ENCODE measurements at regions not wholly inside any gene's neighbourhood (a gene's known extent, or its start where the extent isn't known, plus 50 kb on each side); places are given as distances from the start of the nearest gene placed in this dataset.

GRCh38 chr14:98908050-98908449, 363.9 kb downstream of the BCL11B start:
- Histone ChIP-seq H3K36me3 (ENCODE audit: insufficient read depth, low read length) (no peaks in the 10 kb centered on the region), H3K9ac (ENCODE audit: low read length) (no peak overlapping the region), H3K4me2 (ENCODE audit: low read length) (no peak overlapping the region), H3K79me2 (replicated peaks; ENCODE audit: insufficient read depth, low read length) (no peaks in the 10 kb centered on the region), H3K9me3 (ENCODE audit: low read length) (no peaks in the 10 kb centered on the region), H2AFZ (ENCODE audit: low read depth, low read length) (no peak overlapping the region), H4K20me1 (ENCODE audit: insufficient read depth) (no peaks in the 10 kb centered on the region), H3F3A (ENCODE audit: insufficient read depth, low read length, poor library complexity, severe bottlenecking) (no peaks in the 10 kb centered on the region), H3K27me3 (ENCODE audit: insufficient read depth, low read depth, low read length) (no peaks in the 10 kb centered on the region), H3K9me2 (ENCODE audit: insufficient read depth, low read length) (no peaks in the 10 kb centered on the region), H3K27ac (ENCODE audit: low read length) (no peak overlapping the region), H3K4me3 (ENCODE audit: low read length) (no peak overlapping the region)
- no peak for TF ChIP-seq REST (IDR thresholded peaks at IDR 0.05; ENCODE audit: borderline replicate concordance)
- no peak for TF ChIP-seq RAD21 (conservative IDR thresholded peaks at IDR 0.05)
- no peak for TF ChIP-seq CTCF (IDR thresholded peaks at IDR 0.05; ENCODE audit: poor library complexity, severe bottlenecking)
- TF ChIP-seq TAF1 (IDR thresholded peaks at IDR 0.05; ENCODE audit: low read depth), result no peak
- no peak for TF ChIP-seq POLR2AphosphoS5 (IDR thresholded peaks at IDR 0.05)
- no peak for TF ChIP-seq MXI1 (conservative IDR thresholded peaks at IDR 0.05; ENCODE audit: poor library complexity, severe bottlenecking)
- TF ChIP-seq EZH2 (IDR thresholded peaks at IDR 0.05; ENCODE audit: borderline replicate concordance, insufficient read depth, low read length, poor library complexity, severe bottlenecking), result no peak
- TF ChIP-seq SMC3 (conservative IDR thresholded peaks at IDR 0.05; ENCODE audit: poor library complexity), result no peak
- no peak for TF ChIP-seq EP300 (conservative IDR thresholded peaks at IDR 0.05; ENCODE audit: poor library complexity, severe bottlenecking)

DNA sequence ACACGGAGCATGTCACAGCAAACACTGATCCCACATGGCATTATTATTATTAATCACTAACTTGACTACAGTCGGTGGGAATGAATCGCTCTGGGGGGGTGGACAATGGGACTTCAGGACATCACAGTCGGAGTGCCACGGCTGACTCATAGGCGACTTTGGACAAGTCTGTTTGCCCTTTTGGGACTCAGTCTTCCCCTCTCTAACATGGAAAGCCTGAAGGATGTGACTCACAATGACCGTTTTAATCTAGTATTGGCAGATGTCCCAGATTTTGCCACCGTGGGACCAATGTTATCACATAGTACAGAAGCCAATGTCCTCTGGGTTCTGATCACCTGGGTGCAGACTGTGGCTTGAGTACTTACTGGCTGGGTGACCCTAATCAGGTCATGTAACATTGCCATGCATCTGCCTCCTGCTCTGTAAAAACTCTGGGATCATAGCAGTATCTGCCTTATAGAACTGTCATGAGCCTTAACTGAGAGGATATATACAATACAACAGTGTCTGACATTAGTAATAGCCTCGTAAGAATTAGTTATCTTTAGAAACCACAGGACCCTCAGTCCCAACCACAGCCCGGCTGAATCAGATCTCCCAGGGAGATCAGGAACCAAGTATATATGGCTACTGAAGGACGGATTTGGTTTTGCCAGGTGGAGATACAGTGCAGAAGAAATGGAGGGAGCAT, 362.6 kb downstream of the BCL11B start:
- Histone ChIP-seq H3K9me2 (ENCODE audit: insufficient read depth, low read length) (no peaks in the 10 kb centered on the region), H4K20me1 (ENCODE audit: insufficient read depth) (no peaks in the 10 kb centered on the region), H3K4me3 (ENCODE audit: low read length) (no peak overlapping the region), H3F3A (ENCODE audit: insufficient read depth, low read length, poor library complexity, severe bottlenecking) (no peaks in the 10 kb centered on the region), H3K27ac (ENCODE audit: low read length) (no peak overlapping the region), H3K27me3 (ENCODE audit: insufficient read depth, low read depth, low read length) (no peaks in the 10 kb centered on the region), H3K9me3 (ENCODE audit: low read length) (no peaks in the 10 kb centered on the region), H2AFZ (ENCODE audit: low read depth, low read length) (no peak overlapping the region), H3K79me2 (replicated peaks; ENCODE audit: insufficient read depth, low read length) (no peaks in the 10 kb centered on the region), H3K9ac (ENCODE audit: low read length) (no peak overlapping the region), H3K4me2 (ENCODE audit: low read length) (no peak overlapping the region), H3K36me3 (ENCODE audit: insufficient read depth, low read length) (no peaks in the 10 kb centered on the region)
- TF ChIP-seq REST (IDR thresholded peaks at IDR 0.05; ENCODE audit: borderline replicate concordance), result no peak
- no peak for TF ChIP-seq TAF1 (IDR thresholded peaks at IDR 0.05; ENCODE audit: low read depth)
- no peak for TF ChIP-seq RAD21 (conservative IDR thresholded peaks at IDR 0.05)
- TF ChIP-seq EZH2 (IDR thresholded peaks at IDR 0.05; ENCODE audit: borderline replicate concordance, insufficient read depth, low read length, poor library complexity, severe bottlenecking), result no peak
- TF ChIP-seq MXI1 (conservative IDR thresholded peaks at IDR 0.05; ENCODE audit: poor library complexity, severe bottlenecking), result no peak
- TF ChIP-seq EP300 (conservative IDR thresholded peaks at IDR 0.05; ENCODE audit: poor library complexity, severe bottlenecking), result no peak
- no peak for TF ChIP-seq CTCF (IDR thresholded peaks at IDR 0.05; ENCODE audit: poor library complexity, severe bottlenecking)
- TF ChIP-seq SMC3 (conservative IDR thresholded peaks at IDR 0.05; ENCODE audit: poor library complexity), result no peak
- TF ChIP-seq POLR2AphosphoS5 (IDR thresholded peaks at IDR 0.05), result no peak

Measured in neural cell (in vitro differentiated cells).